GM10266 (cell line): ENCODE measurements at regions not wholly inside any gene's neighbourhood (a gene's known extent, or its start where the extent isn't known, plus 50 kb on each side); places are given as distances from the start of the nearest gene placed in this dataset.
"Not testable (repeated sequence)": the region's sequence is repeated elsewhere in the genome, so short reads cannot be mapped to it uniquely, and the experiment has no call there.

Source experiments
- DNase-seq: peaks from one replicate; pipeline ENCODE4 v3.0.0; 2012; ENCODE audit errors: extremely low spot score
- TF ChIP-seq, protein P1 (sequence below): IDR thresholded peaks from 2 replicates; pipeline ENCODE4 v1.5.1; 2012; ENCODE audit warnings: mild to moderate bottlenecking, low read depth; ENCODE audit not compliant: control insufficient read depth, insufficient read depth; ENCODE audit errors: missing control alignments

DNA sequence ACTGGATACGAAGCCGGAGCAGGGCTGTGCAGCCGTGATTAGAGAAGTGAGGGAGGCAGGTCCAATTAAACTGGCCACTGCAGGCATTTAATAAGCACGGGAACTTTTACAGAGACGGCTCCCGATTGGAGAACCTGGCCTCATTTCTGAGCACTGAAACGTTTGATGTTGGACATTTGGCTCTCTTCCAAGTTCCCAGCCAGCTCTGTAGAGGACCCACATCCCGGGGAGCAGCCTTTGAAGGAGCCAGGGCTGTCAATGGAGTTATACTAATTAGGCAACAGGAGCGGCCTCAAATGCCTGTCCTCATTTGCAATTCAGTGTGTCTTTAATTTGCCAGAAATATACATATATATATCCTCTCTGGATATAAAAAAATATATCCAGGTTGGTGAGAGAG, 499.4 kb upstream of the C16orf82 start:
- TF ChIP-seq, protein P1, sequence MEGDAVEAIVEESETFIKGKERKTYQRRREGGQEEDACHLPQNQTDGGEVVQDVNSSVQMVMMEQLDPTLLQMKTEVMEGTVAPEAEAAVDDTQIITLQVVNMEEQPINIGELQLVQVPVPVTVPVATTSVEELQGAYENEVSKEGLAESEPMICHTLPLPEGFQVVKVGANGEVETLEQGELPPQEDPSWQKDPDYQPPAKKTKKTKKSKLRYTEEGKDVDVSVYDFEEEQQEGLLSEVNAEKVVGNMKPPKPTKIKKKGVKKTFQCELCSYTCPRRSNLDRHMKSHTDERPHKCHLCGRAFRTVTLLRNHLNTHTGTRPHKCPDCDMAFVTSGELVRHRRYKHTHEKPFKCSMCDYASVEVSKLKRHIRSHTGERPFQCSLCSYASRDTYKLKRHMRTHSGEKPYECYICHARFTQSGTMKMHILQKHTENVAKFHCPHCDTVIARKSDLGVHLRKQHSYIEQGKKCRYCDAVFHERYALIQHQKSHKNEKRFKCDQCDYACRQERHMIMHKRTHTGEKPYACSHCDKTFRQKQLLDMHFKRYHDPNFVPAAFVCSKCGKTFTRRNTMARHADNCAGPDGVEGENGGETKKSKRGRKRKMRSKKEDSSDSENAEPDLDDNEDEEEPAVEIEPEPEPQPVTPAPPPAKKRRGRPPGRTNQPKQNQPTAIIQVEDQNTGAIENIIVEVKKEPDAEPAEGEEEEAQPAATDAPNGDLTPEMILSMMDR = no peak
- no peak for DNase-seq

DNA sequence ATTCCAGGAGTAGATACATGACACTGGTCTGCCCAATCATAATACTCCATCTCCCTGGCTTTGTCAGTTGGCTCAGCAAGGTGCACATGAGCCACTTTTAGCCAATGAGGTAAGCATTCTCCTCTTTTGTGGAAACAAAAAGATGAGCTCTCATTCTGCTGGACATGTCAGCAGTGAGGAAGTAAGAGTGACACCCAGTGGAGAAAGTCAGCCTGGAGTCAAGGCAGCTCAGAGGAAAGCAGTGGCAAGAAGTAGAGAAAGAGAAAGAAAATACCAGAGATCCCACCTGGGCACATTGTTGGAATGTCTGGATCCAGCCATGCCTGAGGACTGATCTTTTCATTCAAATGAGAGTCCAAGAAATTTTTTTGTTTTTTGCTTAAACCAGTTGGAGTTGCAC, 496.9 kb upstream of the C16orf82 start:
- TF ChIP-seq, protein P1 = peak; percentile 51

DNA sequence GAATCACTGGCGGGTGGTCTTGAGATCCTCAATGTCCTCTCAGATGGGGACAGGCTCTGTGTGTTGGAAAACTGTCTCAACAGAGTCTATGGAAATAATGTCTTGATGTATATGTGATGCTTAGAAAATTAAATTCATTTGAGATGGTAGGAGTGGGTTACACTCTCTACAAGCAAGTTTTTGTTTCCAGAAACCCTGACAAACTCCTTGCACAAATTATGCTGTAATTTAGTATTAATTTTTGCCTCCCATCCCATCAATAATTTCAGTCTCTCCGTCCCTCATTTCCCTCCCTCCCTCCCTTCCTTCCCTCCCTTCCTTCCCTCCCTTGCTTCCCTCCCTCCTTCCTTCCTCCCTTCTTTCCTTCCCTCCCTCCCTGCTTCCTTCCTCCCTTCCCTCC, 488.0 kb upstream of the C16orf82 start:
- no peak for DNase-seq
- TF ChIP-seq, protein P1 = no peak

More for the DNA sequence above, 496.9 kb upstream of the C16orf82 start:
- DNase-seq = peak; percentile 8

DNA sequence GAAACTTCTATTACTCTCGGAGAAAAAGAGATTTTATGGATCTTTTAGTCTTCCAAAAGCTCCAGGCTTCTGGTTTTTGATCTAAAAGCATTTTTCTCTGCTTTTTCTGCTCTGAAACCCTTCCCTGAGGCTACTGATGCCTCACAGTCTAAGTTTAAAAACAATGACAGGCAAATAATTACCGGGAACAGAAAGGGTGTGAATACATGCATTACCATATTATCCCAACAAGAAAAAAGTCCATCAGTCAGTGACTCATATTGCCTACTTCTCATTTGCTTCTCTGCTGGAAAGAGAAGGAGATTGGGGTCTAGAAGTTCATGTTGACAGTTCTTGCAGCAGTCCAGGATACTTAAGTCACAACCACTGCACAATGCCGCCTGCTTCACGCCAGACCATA, 482.9 kb upstream of the C16orf82 start:
- DNase-seq = no peak
- TF ChIP-seq, protein P1 = no peak

DNA sequence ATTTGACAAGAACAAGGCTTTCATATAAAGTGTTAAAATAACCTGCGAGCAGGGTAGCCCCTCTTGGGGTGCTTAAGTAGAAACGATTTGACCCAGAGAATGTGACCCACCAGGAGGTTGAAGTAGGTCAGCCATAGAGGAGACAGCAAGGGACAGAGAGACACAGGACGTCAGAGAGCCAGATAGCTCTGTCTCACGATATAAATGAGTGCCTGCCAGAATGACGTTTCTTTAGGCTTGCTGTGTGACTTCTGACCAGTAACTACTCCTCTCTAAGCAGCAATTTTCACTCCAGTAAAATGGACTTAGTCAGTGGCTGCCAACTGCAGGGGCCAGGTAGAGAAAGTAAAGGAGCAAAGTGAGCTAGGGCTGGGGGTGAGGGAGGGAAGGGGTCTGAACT, 473.0 kb upstream of the C16orf82 start:
- no peak for DNase-seq
- TF ChIP-seq, protein P1 = no peak

DNA sequence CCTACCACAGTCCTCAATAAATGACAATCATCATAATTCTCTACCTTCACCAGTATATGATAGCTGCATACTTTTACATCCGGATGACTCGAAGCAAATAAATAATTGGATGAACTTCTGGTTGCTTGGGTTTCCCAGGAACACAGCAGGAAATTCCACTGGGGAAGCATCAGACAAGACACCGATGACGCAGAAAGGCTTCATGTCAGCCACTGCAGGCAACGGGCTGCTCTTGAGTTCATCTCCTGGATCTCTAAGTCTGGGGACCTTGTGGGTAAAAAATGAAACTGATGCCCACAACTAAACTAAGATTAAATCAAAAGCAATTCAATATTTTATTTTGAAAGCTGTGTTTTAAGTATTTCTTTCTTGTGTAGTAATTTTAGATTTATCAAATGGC, 472.1 kb upstream of the C16orf82 start:
- DNase-seq = no peak
- TF ChIP-seq, protein P1 = no peak

DNA sequence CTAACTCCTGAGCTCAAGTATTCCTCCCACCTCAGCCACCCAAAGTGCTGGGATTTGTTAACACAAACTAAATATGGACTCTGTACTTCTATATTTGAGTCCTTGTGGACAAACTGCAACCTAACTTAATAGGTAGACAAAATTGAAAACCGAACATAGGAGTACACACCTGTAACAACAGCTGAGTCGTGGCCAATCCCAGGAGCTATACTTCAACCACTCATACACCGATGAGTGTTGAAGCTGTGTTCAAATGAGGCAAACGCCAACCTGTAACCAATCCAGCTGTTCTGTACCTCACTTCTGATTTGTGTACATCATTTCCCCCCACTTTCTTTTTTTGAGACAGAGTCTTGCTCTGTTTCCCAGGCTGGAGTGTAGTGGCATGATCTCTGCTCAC, 471.5 kb upstream of the C16orf82 start:
- no peak for DNase-seq
- TF ChIP-seq, protein P1 = no peak

DNA sequence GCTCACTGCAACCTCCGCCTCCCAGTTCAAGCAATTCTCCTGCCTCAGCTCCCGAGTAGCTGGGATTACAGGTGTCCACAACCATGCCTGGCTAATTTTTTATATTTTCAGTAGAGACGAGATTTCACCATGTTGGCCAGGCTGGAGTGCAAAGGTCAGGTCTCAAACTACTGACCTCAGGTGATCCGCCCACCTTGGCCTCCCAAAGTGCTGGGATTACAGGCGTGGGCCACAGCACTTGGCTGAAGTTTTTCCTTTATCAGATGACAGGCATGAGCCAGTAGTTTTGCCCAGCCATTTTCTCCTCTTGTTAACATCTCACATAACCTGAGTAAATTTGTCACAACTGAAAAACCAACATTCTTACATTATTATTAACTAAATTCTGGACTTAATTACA, 470.7 kb upstream of the C16orf82 start:
- DNase-seq = not testable (repeated sequence)
